Right lobe of liver (tissue), 6 donors: ENCODE measurements at regions not wholly inside any gene's neighbourhood (a gene's known extent, or its start where the extent isn't known, plus 50 kb on each side); places are given as distances from the start of the nearest gene placed in this dataset.

Experiments
- ATAC-seq, 4 donors: fragments of 200-7000 bp; cut with Tn5 transposase; one replicate each; pipeline ENCODE4 v1.9.1; 2020; ENCODE audit warnings: mild to moderate bottlenecking in 4 of 4, moderate library complexity in 4 of 4
- DNase-seq, 3 donors: peaks; one replicate each; pipeline ENCODE4 v3.0.0-alpha.2; 2020
- H3K27ac ChIP-seq, 3 donors: fragments of 200-600 bp; one replicate each; pipeline ENCODE4 v1.8.0; 2022
- H3K27me3 ChIP-seq, 2 donors: fragments of 200-600 bp; one replicate each; pipeline ENCODE4 v1.8.0; 2022
- H3K36me3 ChIP-seq, 4 donors: fragments of 200-600 bp; sonication (generic) in 1 of 4; one replicate each; pipeline versions ENCODE4 v1.5.1 to v1.8.0; 2017 to 2022; ENCODE audit warnings: control low read depth in 1 of 4
- H3K4me1 ChIP-seq, 4 donors: fragments of 200-600 bp; sonication (generic) in 1 of 4; one replicate each; pipeline versions ENCODE4 v1.5.1 to v1.8.0; 2017 to 2022; ENCODE audit warnings: control low read depth in 1 of 4
- H3K4me3 ChIP-seq, 3 donors: fragments of 200-600 bp; one replicate each; pipeline ENCODE4 v1.8.0; 2022
- H3K9me3 ChIP-seq, 4 donors: fragments of 200-600 bp; sonication (generic) in 1 of 4; one replicate each; pipeline versions ENCODE4 v1.5.1 to v1.8.0; 2017 to 2022; ENCODE audit warnings: control low read depth in 1 of 4
- CTCF ChIP-seq, 4 donors: fragments of 200-600 bp in 3 of 4; fragments of 450-650 bp in 1 of 4; IDR thresholded peaks; one replicate each; pipeline versions ENCODE4 v1.5.1 to v1.8.0; 2016 to 2022; ENCODE audit warnings: antibody characterized with exemption in 4 of 4, mild to moderate bottlenecking in 2 of 4
- POLR2A ChIP-seq: fragments of 450-650 bp; IDR thresholded peaks from one replicate; pipeline ENCODE4 v1.6.1; 2017; ENCODE audit warnings: antibody characterized with exemption, mild to moderate bottlenecking
- WGBS: methylation state at CpG from one replicate; pipeline ENCODE4 v1.1.6; 2018; ENCODE audit warnings: low coverage, low lambda C conversion rate; ENCODE audit not compliant: insufficient coverage; ENCODE audit errors: missing lambda C conversion rate; 5-methylcytosine and 5-hydroxymethylcytosine counted together
- intact Hi-C, 2 donors: fragments of 100-400 bp; cut with DNase I; formaldehyde crosslinking; loops; one replicate each; pipeline versions ENCODE4 v1.11.2 to v1.14.1; 2022
- donor health status: DM: no; HTN: yes; CAD: no.
- donor health status: DM: no; HTN: no; CAD: no.
- donor health status: DM: no; HTN: no; CAD: no.
- donor health status: DM: no; HTN: yes; CAD: no.
- donor health status: DM: no; HTN: yes; CAD: no.

DNA sequence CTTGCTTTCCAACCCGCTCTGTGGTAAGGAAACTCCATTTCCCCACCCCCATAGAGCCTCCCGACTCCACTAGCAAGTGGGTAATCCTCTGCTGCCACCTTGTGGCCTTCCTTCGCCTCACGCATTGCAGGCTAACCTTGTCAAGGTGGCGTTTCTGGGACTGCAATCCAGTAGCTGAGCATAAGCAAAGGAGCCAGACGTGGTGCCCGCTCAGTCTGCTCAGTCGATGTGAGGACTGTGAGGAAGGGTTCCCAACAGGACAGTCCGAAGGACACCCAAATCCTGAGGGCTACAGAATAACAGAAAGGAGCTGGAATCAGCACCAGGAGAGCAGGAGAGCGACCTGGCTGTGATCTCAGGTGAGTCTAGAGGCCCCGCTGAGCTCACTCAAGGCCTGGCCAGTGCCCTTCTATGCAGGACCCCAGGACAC, 144.2 kb downstream of the SUCLG1 start:
- peak; percentile 84 to 88 (median 86) for DNase-seq
- no peaks in the 10 kb centered on the region for H3K27me3 ChIP-seq
- H3K9me3 ChIP-seq = no peaks in the 10 kb centered on the region
- intact Hi-C loops = loop anchor here (5.0 to 10.0 kb wide), 2 partner anchors 288 to 290 kb away; no protein-coding TSS in a partner anchor
- no peaks in the 10 kb centered on the region for H3K4me1 ChIP-seq
- no peaks in the 10 kb centered on the region for H3K36me3 ChIP-seq
- no peak overlapping the region for H3K27ac ChIP-seq
- TF ChIP-seq POLR2A (no peak), CTCF (IDR thresholded peaks at IDR 0.05) (peak; percentile 88 to 97 (median 94))
- peak; percentile 98 to 100 (median 100) for ATAC-seq
- no peak overlapping the region for H3K4me3 ChIP-seq
- 6% methylated on average over 9 of the region's 11 CpGs for WGBS

DNA sequence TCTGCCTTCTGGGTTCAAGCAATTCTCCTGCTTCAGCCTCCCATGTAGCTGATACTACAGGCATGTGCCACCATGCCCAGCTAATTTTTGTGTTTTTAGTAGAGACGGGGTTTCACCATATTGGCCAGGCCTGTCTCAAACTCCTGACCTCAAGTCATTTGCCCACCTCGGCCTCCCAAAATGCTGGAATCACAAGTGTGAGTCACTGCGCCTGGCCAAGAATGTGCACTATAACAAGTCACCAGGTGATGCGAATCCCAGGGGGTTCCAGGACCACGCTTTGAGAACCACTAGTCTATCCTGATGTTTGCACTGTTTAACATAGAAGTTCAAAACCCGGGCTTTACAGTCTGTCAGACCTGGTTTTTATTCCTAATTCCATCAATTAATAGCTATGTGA, 144.8 kb downstream of the SUCLG1 start:
- no peak for ATAC-seq
- TF ChIP-seq POLR2A (no peak), CTCF (IDR thresholded peaks at IDR 0.05) (no peak)
- Histone ChIP-seq H3K9me3 (no peaks in the 10 kb centered on the region), H3K36me3 (no peaks in the 10 kb centered on the region), H3K27ac (no peak overlapping the region), H3K27me3 (no peaks in the 10 kb centered on the region), H3K4me3 (no peak overlapping the region), H3K4me1 (no peaks in the 10 kb centered on the region)
- WGBS = 77% methylated on average over 5 of the region's 6 CpGs
- intact Hi-C loops = loop anchor here in 1 of 2 donors (10.0 kb wide), 1 partner anchor 289 kb away; no protein-coding TSS in a partner anchor
- DNase-seq = no peak

GRCh38 chr2:84309281-84309680, 149.8 kb downstream of the SUCLG1 start:
- DNase-seq (no peak), ATAC-seq (no peak)
- TF ChIP-seq CTCF (IDR thresholded peaks at IDR 0.05) (no peak), POLR2A (no peak)
- Histone ChIP-seq H3K36me3 (no peaks in the 10 kb centered on the region), H3K4me1 (no peaks in the 10 kb centered on the region), H3K27ac (no peak overlapping the region), H3K27me3 (no peaks in the 10 kb centered on the region), H3K9me3 (no peaks in the 10 kb centered on the region), H3K4me3 (no peak overlapping the region)
- intact Hi-C loops = no loop called here
- WGBS = 44% methylated on average over 2 of the region's 3 CpGs

DNA sequence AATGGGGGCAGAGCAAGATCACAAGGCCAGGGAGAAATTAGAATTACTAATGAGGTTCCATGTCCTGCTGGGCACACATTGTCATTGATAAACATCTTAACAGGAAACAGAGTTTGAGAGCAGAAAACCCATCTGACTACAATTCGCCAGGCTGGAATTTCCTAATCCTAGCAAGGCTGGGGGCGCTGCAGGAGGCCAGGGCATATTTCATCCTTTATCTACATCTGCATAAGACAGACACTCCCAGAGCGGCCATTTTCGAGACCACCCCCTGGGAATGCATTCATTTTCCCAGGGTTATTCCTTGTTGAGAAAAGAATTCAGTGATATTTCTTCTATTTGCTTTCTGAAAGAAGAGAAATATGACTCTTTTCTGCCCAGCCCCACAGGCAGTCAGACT, 152.7 kb downstream of the SUCLG1 start:
- no peak overlapping the region for H3K4me3 ChIP-seq
- no peaks in the 10 kb centered on the region for H3K4me1 ChIP-seq
- no peaks in the 10 kb centered on the region for H3K9me3 ChIP-seq
- 43% methylated on average over 1 of the region's 4 CpGs for WGBS
- no peak for ATAC-seq
- intact Hi-C loops = no loop called here
- no peak overlapping the region for H3K27ac ChIP-seq
- DNase-seq = no peak
- no peak for TF ChIP-seq CTCF (IDR thresholded peaks at IDR 0.05)
- TF ChIP-seq POLR2A = no peak
- H3K36me3 ChIP-seq = no peaks in the 10 kb centered on the region
- no peaks in the 10 kb centered on the region for H3K27me3 ChIP-seq
